HEK293T (cell line): ENCODE measurements at regions not wholly inside any gene's neighbourhood (a gene's known extent, or its start where the extent isn't known, plus 50 kb on each side); places are given as distances from the start of the nearest gene placed in this dataset.

Source experiments
- ARNT ChIP-seq: fragments of 450-650 bp; IDR thresholded peaks from 2 replicates; pipeline ENCODE4 v1.6.1; 2017; ENCODE audit warnings: mild to moderate bottlenecking
- BHLHE40 ChIP-seq: fragments of 450-650 bp; IDR thresholded peaks from 2 replicates; pipeline ENCODE4 v1.6.1; 2016; ENCODE audit warnings: mild to moderate bottlenecking, moderate library complexity, borderline replicate concordance
- FOXA1 ChIP-seq: fragments of 450-650 bp; IDR thresholded peaks from 2 replicates; pipeline ENCODE4 v1.6.1; 2016; ENCODE audit warnings: mild to moderate bottlenecking
- FOXK2 ChIP-seq: fragments of 450-650 bp; IDR thresholded peaks from 2 replicates; pipeline ENCODE4 v1.6.1; 2016; ENCODE audit warnings: mild to moderate bottlenecking
- FOXM1 ChIP-seq: fragments of 450-650 bp; IDR thresholded peaks from 2 replicates; pipeline ENCODE4 v1.6.1; 2017; ENCODE audit warnings: mild to moderate bottlenecking, borderline replicate concordance
- L3MBTL2 ChIP-seq: fragments of 450-650 bp; conservative IDR thresholded peaks from 2 replicates; pipeline ENCODE4 v1.6.1; 2016; ENCODE audit warnings: mild to moderate bottlenecking
- LEF1 ChIP-seq: fragments of 450-650 bp; IDR thresholded peaks from 2 replicates; pipeline ENCODE4 v1.6.1; 2017; ENCODE audit warnings: mild to moderate bottlenecking, borderline replicate concordance
- NFRKB ChIP-seq: fragments of 450-650 bp; IDR thresholded peaks from 2 replicates; pipeline ENCODE4 v1.6.1; 2016; ENCODE audit warnings: mild to moderate bottlenecking, moderate library complexity
- PKNOX1 ChIP-seq: fragments of 450-650 bp; IDR thresholded peaks from 2 replicates; pipeline ENCODE4 v1.6.1; 2016
- SP1 ChIP-seq: fragments of 450-650 bp; IDR thresholded peaks from 2 replicates; pipeline ENCODE4 v1.6.1; 2017
- SUZ12 ChIP-seq: fragments of 450-650 bp; IDR thresholded peaks from 2 replicates; pipeline ENCODE4 v1.6.1; 2016; ENCODE audit warnings: mild to moderate bottlenecking
- TARDBP ChIP-seq: fragments of 450-650 bp; IDR thresholded peaks from 2 replicates; pipeline ENCODE4 v1.6.1; 2016
- ZNF384 ChIP-seq: fragments of 450-650 bp; IDR thresholded peaks from 2 replicates; pipeline ENCODE4 v1.6.1; 2016

- TF ChIP-seq BHLHE40, result no peak
- TF ChIP-seq SP1, result no peak
- TF ChIP-seq ZNF384, result no peak
- TF ChIP-seq NFRKB, result no peak
- no peak for TF ChIP-seq FOXA1
- no peak for TF ChIP-seq TARDBP
- no peak for TF ChIP-seq FOXM1
- no peak for TF ChIP-seq LEF1
- no peak for TF ChIP-seq L3MBTL2
- TF ChIP-seq SUZ12, result no peak
- no peak for TF ChIP-seq PKNOX1
- no peak for TF ChIP-seq FOXK2
- no peak for TF ChIP-seq ARNT
Measured at GRCh38 chr2:7771781-7772180, 854.6 kb downstream of the RNF144A start.
